ENCODE measurements at regions not wholly inside any gene's neighbourhood (a gene's known extent, or its start where the extent isn't known, plus 50 kb on each side); places are given as distances from the start of the nearest gene placed in this dataset.

GRCh38 chr9:71519098-71519696 lies 249.1 kb downstream of the CEMIP2 start:
- TF ChIP-seq CTCF (IDR thresholded peaks at IDR 0.05) (no peak), NPAS2 (CRISPR knock-in tag; IDR thresholded peaks at IDR 0.05; ENCODE audit: borderline replicate concordance) (no peak), ZC3H11A (IDR thresholded peaks at IDR 0.05) (no peak), JUN (IDR thresholded peaks at IDR 0.05) (no peak), POLR2A (IDR thresholded peaks at IDR 0.05; ENCODE audit: low read length) (no peak), USF2 (IDR thresholded peaks at IDR 0.05) (no peak)

All from A549 (cell line).